Neural crest cell (in vitro differentiated cells): ENCODE measurements at regions not wholly inside any gene's neighbourhood (a gene's known extent, or its start where the extent isn't known, plus 50 kb on each side); places are given as distances from the start of the nearest gene placed in this dataset.

Experiments
- DNase-seq: peaks from one replicate; pipeline ENCODE4 v3.0.0; 2021; ENCODE audit warnings: low read depth, mixed read lengths, low spot score
- H3K27ac Mint-ChIP-seq: one replicate; pipeline ENCODE4 v1.8.0; 2021; ENCODE audit warnings: mild to moderate bottlenecking, mixed read lengths; ENCODE audit not compliant: unreplicated experiment
- H3K27me3 Mint-ChIP-seq: 2 replicates; pipeline ENCODE4 v1.8.0; 2021; ENCODE audit warnings: low read depth, mild to moderate bottlenecking, mixed read lengths
- H3K36me3 Mint-ChIP-seq: 2 replicates; pipeline ENCODE4 v1.8.0; 2021; ENCODE audit warnings: low read depth, mild to moderate bottlenecking, mixed read lengths
- H3K4me1 Mint-ChIP-seq: 2 replicates; pipeline ENCODE4 v1.8.0; 2021; ENCODE audit warnings: mixed read lengths
- H3K4me3 Mint-ChIP-seq: one replicate; pipeline ENCODE4 v1.8.0; 2021; ENCODE audit warnings: mild to moderate bottlenecking, mixed read lengths
- H3K9me3 Mint-ChIP-seq: 2 replicates; pipeline ENCODE4 v1.8.0; 2021; ENCODE audit warnings: mixed read lengths
- CTCF ChIP-seq: fragments of 200-600 bp; sonication (generic); conservative IDR thresholded peaks from 2 replicates; pipeline ENCODE4 v1.5.0; 2021; ENCODE audit warnings: antibody characterized with exemption, mild to moderate bottlenecking

GRCh38 chr2:67038195-67038594 is 358.9 kb upstream of the ETAA1 start:
- Mint-ChIP-seq H3K4me1 (peaks cover 9% of the 10 kb centered on the region), H3K4me3 (no peak overlapping the region), H3K27me3 (no peaks in the 10 kb centered on the region), H3K36me3 (no peaks in the 10 kb centered on the region), H3K9me3 (no peaks in the 10 kb centered on the region), H3K27ac (peak overlapping the region; percentile 22)
- DNase-seq = no peak
- no peak for TF ChIP-seq CTCF

- no peak for DNase-seq
- no peak overlapping the region for H3K27ac Mint-ChIP-seq
- H3K9me3 Mint-ChIP-seq = no peaks in the 10 kb centered on the region
- no peak overlapping the region for H3K4me3 Mint-ChIP-seq
- TF ChIP-seq CTCF = no peak
- H3K4me1 Mint-ChIP-seq = peaks cover 2% of the 10 kb centered on the region
- no peaks in the 10 kb centered on the region for H3K36me3 Mint-ChIP-seq
- no peaks in the 10 kb centered on the region for H3K27me3 Mint-ChIP-seq
These were observed 358.1 kb upstream of the ETAA1 start for GRCh38 chr2:67039058-67039457.

- Mint-ChIP-seq H3K4me3 (no peak overlapping the region), H3K27me3 (no peaks in the 10 kb centered on the region), H3K36me3 (no peaks in the 10 kb centered on the region), H3K4me1 (no peaks in the 10 kb centered on the region), H3K27ac (no peak overlapping the region), H3K9me3 (no peaks in the 10 kb centered on the region)
- DNase-seq = no peak
- TF ChIP-seq CTCF = no peak
These were observed 357.5 kb upstream of the ETAA1 start for GRCh38 chr2:67039517-67040103.

GRCh38 chr2:67041051-67041450 is 356.1 kb upstream of the ETAA1 start:
- H3K27me3 Mint-ChIP-seq = no peaks in the 10 kb centered on the region
- DNase-seq = no peak
- H3K9me3 Mint-ChIP-seq = no peaks in the 10 kb centered on the region
- no peak for TF ChIP-seq CTCF
- H3K4me3 Mint-ChIP-seq = no peak overlapping the region
- H3K4me1 Mint-ChIP-seq = no peaks in the 10 kb centered on the region
- H3K27ac Mint-ChIP-seq = no peak overlapping the region
- H3K36me3 Mint-ChIP-seq = no peaks in the 10 kb centered on the region

GRCh38 chr2:67043781-67044478 is 353.2 kb upstream of the ETAA1 start:
- TF ChIP-seq CTCF = no peak
- H3K27ac Mint-ChIP-seq = no peak overlapping the region
- H3K4me1 Mint-ChIP-seq = no peaks in the 10 kb centered on the region
- no peak for DNase-seq
- H3K9me3 Mint-ChIP-seq = peaks cover under 1% of the 10 kb centered on the region
- H3K27me3 Mint-ChIP-seq = no peaks in the 10 kb centered on the region
- H3K36me3 Mint-ChIP-seq = no peaks in the 10 kb centered on the region
- H3K4me3 Mint-ChIP-seq = no peak overlapping the region
